Lower lobe of right lung (tissue), 2 donors: ENCODE measurements at regions not wholly inside any gene's neighbourhood (a gene's known extent, or its start where the extent isn't known, plus 50 kb on each side); places are given as distances from the start of the nearest gene placed in this dataset.
"Not testable (repeated sequence)": the region's sequence is repeated elsewhere in the genome, so short reads cannot be mapped to it uniquely, and the experiment has no call there.

Source experiments
- ATAC-seq, 2 donors: fragments of 200-7000 bp; cut with Tn5 transposase; one replicate each; pipeline ENCODE4 v1.9.1; 2020 to 2022; ENCODE audit warnings: mild to moderate bottlenecking in 2 of 2, moderate library complexity in 2 of 2
- DNase-seq: peaks from one replicate; pipeline ENCODE4 v3.0.0-alpha.2; 2020
- H3K27ac ChIP-seq: fragments of 200-600 bp; one replicate; pipeline ENCODE4 v1.8.0; 2022
- H3K27me3 ChIP-seq: fragments of 200-600 bp; one replicate; pipeline ENCODE4 v1.8.0; 2022; ENCODE audit warnings: low read depth
- H3K36me3 ChIP-seq: fragments of 200-600 bp; one replicate; pipeline ENCODE4 v1.8.0; 2022; ENCODE audit warnings: mild to moderate bottlenecking
- H3K4me1 ChIP-seq: fragments of 200-600 bp; one replicate; pipeline ENCODE4 v1.8.0; 2022
- H3K4me3 ChIP-seq: fragments of 200-600 bp; one replicate; pipeline ENCODE4 v1.8.0; 2022; ENCODE audit warnings: mild to moderate bottlenecking
- H3K9me3 ChIP-seq: fragments of 200-600 bp; one replicate; pipeline ENCODE4 v1.8.0; 2022
- intact Hi-C: fragments of 100-400 bp; cut with DNase I; formaldehyde crosslinking; loops from one replicate; pipeline ENCODE4 v1.11.0; 2022
- TF ChIP-seq, protein P1 (sequence below): fragments of 200-600 bp; IDR thresholded peaks from one replicate; pipeline ENCODE4 v1.8.0; 2022; ENCODE audit warnings: antibody characterized with exemption, mild to moderate bottlenecking
- donor health status: DM: no; HTN: yes; CAD: no; lungs with severe emphysema.

- intact Hi-C loops = no loop called here
- Histone ChIP-seq H3K9me3 (no peaks in the 10 kb centered on the region), H3K27ac (no peak overlapping the region), H3K4me3 (no peak overlapping the region), H3K4me1 (no peaks in the 10 kb centered on the region), H3K27me3 (no peaks in the 10 kb centered on the region), H3K36me3 (no peaks in the 10 kb centered on the region)
- DNase-seq (peak; percentile 23), ATAC-seq (no peak)
- TF ChIP-seq, protein P1, sequence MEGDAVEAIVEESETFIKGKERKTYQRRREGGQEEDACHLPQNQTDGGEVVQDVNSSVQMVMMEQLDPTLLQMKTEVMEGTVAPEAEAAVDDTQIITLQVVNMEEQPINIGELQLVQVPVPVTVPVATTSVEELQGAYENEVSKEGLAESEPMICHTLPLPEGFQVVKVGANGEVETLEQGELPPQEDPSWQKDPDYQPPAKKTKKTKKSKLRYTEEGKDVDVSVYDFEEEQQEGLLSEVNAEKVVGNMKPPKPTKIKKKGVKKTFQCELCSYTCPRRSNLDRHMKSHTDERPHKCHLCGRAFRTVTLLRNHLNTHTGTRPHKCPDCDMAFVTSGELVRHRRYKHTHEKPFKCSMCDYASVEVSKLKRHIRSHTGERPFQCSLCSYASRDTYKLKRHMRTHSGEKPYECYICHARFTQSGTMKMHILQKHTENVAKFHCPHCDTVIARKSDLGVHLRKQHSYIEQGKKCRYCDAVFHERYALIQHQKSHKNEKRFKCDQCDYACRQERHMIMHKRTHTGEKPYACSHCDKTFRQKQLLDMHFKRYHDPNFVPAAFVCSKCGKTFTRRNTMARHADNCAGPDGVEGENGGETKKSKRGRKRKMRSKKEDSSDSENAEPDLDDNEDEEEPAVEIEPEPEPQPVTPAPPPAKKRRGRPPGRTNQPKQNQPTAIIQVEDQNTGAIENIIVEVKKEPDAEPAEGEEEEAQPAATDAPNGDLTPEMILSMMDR = no peak
Measured at GRCh38 chr15:77901921-77902750, 175.4 kb downstream of the TBC1D2B start.

DNA sequence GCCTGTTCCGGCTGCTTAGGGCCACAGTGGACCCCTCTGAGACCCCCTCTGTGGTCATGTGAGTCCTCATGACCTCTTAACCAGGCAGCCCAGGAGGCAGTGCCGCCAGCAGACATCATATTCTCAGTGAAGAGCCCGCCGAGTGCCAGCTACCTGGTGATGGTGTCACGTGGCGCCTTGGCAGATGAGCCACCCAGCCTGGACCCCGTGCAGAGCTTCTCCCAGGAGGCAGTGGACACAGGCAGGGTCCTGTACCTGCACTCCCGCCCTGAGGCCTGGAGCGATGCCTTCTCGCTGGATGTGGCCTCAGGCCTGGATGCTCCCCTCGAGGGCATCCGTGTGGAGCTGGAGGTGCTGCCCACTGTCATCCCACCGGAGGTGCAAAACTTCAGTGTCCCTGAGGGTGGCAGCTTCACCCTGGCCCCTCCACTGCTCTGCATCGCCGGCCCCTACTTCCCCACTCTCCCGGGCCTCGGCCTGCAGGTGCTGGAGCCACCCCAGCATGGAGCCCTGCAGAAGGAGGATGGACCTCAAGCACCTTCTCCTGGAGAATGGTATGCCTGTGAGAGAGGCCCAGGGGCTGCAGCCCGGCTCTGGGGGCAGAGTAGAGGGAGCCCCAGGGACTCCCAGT, 176.1 kb downstream of the TBC1D2B start:
- Histone ChIP-seq H3K27me3 (no peaks in the 10 kb centered on the region), H3K4me3 (no peak overlapping the region), H3K9me3 (no peaks in the 10 kb centered on the region), H3K36me3 (no peaks in the 10 kb centered on the region), H3K27ac (no peak overlapping the region), H3K4me1 (no peaks in the 10 kb centered on the region)
- DNase-seq (peak; percentile 38), ATAC-seq (no peak)
- intact Hi-C loops = no loop called here
- TF ChIP-seq, protein P1 = no peak

GRCh38 chr15:77900331-77900963, 177.1 kb downstream of the TBC1D2B start:
- ATAC-seq (peak; percentile 55 to 85), DNase-seq (peak; percentile 59)
- H3K27ac ChIP-seq, H3K27me3 ChIP-seq, H3K36me3 ChIP-seq, H3K9me3 ChIP-seq, H3K4me1 ChIP-seq, intact Hi-C loops, H3K4me3 ChIP-seq: not testable (repeated sequence)
- TF ChIP-seq, protein P1 = peak; percentile 51

GRCh38 chr15:77899776-77900175, 177.7 kb downstream of the TBC1D2B start:
- intact Hi-C loops, H3K27me3 ChIP-seq, H3K36me3 ChIP-seq, H3K27ac ChIP-seq, DNase-seq, H3K4me3 ChIP-seq, H3K4me1 ChIP-seq, ATAC-seq, H3K9me3 ChIP-seq: not testable (repeated sequence)

- DNase-seq = peak; percentile 45
- Histone ChIP-seq H3K27me3 (no peaks in the 10 kb centered on the region), H3K9me3 (no peaks in the 10 kb centered on the region), H3K36me3 (no peaks in the 10 kb centered on the region), H3K4me3 (no peak overlapping the region), H3K27ac (no peak overlapping the region), H3K4me1 (no peaks in the 10 kb centered on the region)
- TF ChIP-seq, protein P1 = no peak
- intact Hi-C loops = no loop called here
- no peak for ATAC-seq
Measured at GRCh38 chr15:77898811-77899730, 178.4 kb downstream of the TBC1D2B start.
